ENCODE measurements at regions not wholly inside any gene's neighbourhood (a gene's known extent, or its start where the extent isn't known, plus 50 kb on each side); places are given as distances from the start of the nearest gene placed in this dataset.

DNA sequence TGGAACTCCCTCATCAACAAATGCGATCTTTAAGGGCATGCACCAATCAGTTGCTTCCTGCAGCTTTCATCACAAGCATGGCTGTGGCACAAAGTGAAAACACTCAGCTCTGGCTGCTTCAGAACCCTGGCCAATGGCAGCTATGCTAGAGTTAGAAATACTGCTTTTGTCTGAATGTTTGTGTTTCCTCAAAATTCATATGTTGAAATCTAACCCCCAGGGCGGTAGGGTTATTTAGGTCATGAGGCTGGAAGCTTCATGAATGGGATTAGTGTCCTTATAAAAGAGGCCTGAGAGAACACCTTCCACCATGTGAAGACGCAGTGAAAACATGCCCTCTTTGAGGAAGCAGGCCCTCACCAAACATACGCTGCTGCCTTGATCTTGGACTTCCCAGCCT is 453.9 kb downstream of the SNAPC1 start:
- TF ChIP-seq, protein P1, sequence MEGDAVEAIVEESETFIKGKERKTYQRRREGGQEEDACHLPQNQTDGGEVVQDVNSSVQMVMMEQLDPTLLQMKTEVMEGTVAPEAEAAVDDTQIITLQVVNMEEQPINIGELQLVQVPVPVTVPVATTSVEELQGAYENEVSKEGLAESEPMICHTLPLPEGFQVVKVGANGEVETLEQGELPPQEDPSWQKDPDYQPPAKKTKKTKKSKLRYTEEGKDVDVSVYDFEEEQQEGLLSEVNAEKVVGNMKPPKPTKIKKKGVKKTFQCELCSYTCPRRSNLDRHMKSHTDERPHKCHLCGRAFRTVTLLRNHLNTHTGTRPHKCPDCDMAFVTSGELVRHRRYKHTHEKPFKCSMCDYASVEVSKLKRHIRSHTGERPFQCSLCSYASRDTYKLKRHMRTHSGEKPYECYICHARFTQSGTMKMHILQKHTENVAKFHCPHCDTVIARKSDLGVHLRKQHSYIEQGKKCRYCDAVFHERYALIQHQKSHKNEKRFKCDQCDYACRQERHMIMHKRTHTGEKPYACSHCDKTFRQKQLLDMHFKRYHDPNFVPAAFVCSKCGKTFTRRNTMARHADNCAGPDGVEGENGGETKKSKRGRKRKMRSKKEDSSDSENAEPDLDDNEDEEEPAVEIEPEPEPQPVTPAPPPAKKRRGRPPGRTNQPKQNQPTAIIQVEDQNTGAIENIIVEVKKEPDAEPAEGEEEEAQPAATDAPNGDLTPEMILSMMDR (IDR thresholded peaks at IDR 0.05): no peak
- H3K27me3 Mint-ChIP-seq (ENCODE audit: low read depth, poor library complexity): no peaks in the 10 kb centered on the region
- no peaks in the 10 kb centered on the region for H3K9me3 Mint-ChIP-seq
- H3K4me3 Mint-ChIP-seq: no peak overlapping the region
- no peak for DNase-seq
- no peaks in the 10 kb centered on the region for H3K4me1 Mint-ChIP-seq
- H3K36me3 Mint-ChIP-seq (ENCODE audit: low read depth): no peaks in the 10 kb centered on the region
- no peak overlapping the region for H3K27ac Mint-ChIP-seq

DNA sequence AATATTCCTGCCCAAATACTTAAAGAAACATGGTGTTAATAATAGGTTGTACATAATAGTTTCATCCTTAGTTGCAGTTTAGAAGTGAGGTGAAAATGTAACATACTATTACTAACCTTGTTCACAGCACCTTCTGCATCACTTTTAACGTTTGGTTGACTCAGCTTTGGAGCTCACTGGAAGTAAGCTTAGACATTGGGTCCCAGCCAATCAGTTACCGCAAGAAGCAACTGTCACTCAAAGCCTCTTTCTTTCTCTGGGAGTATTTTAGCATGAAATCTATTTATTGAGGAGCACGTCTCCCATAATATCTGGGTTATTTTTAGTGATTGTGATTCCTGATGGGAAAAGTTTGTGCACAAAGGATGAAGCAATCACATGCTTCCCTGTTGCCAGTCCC is 472.6 kb downstream of the SNAPC1 start:
- TF ChIP-seq, protein P1 (IDR thresholded peaks at IDR 0.05): no peak
- H3K9me3 Mint-ChIP-seq: peaks cover 31% of the 10 kb centered on the region
- H3K4me1 Mint-ChIP-seq: no peaks in the 10 kb centered on the region
- no peak overlapping the region for H3K4me3 Mint-ChIP-seq
- H3K36me3 Mint-ChIP-seq (ENCODE audit: low read depth): peaks cover 6% of the 10 kb centered on the region
- H3K27me3 Mint-ChIP-seq (ENCODE audit: low read depth, poor library complexity): no peaks in the 10 kb centered on the region
- H3K27ac Mint-ChIP-seq: no peak overlapping the region
- no peak for DNase-seq

DNA sequence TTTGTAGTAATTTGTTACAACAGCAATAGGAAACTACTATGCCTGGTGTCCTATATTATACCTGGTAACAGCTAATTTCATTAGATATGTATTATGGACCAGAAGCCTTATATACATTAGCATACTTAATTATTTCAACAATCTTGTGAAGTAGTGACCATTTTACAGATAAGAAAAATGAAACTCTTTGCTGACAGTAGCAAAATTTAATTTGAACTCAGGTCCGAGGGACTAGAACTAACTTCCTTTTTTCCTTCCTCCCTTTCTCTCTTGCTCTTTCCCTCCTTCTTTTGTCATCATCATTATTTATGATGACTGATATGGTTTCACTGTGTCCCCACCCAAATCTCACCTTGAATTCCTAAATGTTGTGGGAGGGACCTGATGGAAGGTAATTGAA is 482.0 kb downstream of the SNAPC1 start:
- Mint-ChIP-seq H3K4me1 (no peaks in the 10 kb centered on the region), H3K4me3 (no peak overlapping the region), H3K36me3 (ENCODE audit: low read depth) (peaks cover 4% of the 10 kb centered on the region), H3K27ac (no peak overlapping the region), H3K9me3 (peaks cover 17% of the 10 kb centered on the region), H3K27me3 (ENCODE audit: low read depth, poor library complexity) (no peaks in the 10 kb centered on the region)
- TF ChIP-seq, protein P1 (IDR thresholded peaks at IDR 0.05): no peak
- no peak for DNase-seq

DNA sequence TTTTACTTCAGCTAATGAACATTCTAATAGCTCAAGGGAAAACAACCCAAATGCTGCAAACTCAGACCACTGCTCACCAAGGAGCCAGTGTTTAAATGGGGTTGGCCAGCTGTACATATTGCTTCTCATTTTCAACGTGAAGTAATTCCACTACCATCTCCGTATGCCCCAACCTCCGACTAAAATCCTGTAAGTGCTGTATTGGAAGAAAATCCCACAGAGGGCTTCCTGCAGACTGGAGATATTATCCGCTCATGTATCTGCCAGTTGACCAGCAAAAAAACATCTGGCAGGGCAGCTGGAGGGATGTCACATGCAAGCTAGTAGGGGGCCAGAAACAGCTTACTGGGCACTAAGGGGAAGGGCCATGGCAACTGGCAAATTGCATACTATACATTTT is 485.0 kb downstream of the SNAPC1 start:
- Mint-ChIP-seq H3K27ac (no peak overlapping the region), H3K36me3 (ENCODE audit: low read depth) (peaks cover 4% of the 10 kb centered on the region), H3K27me3 (ENCODE audit: low read depth, poor library complexity) (no peaks in the 10 kb centered on the region), H3K9me3 (peaks cover 14% of the 10 kb centered on the region), H3K4me1 (no peaks in the 10 kb centered on the region), H3K4me3 (no peak overlapping the region)
- no peak for DNase-seq
- TF ChIP-seq, protein P1 (IDR thresholded peaks at IDR 0.05): no peak

DNA sequence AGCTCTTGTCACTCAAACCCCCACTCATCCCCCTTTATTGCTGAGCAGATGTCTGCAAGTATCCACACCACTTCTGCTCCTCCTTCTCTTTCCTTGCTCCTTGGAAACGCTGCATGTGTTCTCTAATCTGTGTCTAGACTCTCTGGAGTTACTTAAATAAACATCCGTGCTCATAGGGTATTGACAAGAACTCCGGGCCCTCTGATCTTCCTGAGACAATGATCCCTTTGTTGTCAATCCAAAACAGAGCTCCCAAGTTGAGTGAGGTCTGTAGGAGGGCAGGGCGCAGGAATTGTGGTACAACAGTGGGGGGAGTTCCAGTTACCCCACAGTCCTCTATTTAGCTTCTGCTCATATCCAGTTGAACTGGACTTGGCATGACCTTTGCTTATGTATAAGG is 489.0 kb downstream of the SNAPC1 start:
- H3K4me1 Mint-ChIP-seq: no peaks in the 10 kb centered on the region
- H3K27me3 Mint-ChIP-seq (ENCODE audit: low read depth, poor library complexity): no peaks in the 10 kb centered on the region
- TF ChIP-seq, protein P1 (IDR thresholded peaks at IDR 0.05): no peak
- H3K36me3 Mint-ChIP-seq (ENCODE audit: low read depth): no peaks in the 10 kb centered on the region
- no peak overlapping the region for H3K27ac Mint-ChIP-seq
- no peak overlapping the region for H3K4me3 Mint-ChIP-seq
- DNase-seq: no peak
- no peaks in the 10 kb centered on the region for H3K9me3 Mint-ChIP-seq

DNA sequence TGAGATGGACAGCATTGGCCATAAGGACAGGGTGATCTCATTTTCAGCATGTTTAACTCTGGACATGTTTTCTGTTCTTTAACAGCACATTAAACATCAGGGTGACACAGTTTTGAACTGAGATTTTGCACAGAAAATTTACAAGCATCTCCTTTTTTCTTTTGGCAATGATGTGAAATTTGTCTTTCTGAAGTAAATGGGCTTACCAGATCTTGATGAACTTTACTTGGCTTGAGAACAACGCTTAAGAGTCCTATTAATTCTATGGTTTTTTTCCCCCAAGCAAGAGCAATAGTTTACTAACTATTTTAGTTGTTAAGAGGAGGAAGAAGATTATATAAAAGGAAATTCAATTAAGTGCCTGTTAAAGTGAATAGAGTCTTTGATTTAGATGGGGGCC is 491.0 kb downstream of the SNAPC1 start:
- TF ChIP-seq, protein P1 (IDR thresholded peaks at IDR 0.05): no peak
- H3K27ac Mint-ChIP-seq: no peak overlapping the region
- no peak for DNase-seq
- H3K4me1 Mint-ChIP-seq: no peaks in the 10 kb centered on the region
- H3K27me3 Mint-ChIP-seq (ENCODE audit: low read depth, poor library complexity): no peaks in the 10 kb centered on the region
- H3K4me3 Mint-ChIP-seq: no peak overlapping the region
- no peaks in the 10 kb centered on the region for H3K9me3 Mint-ChIP-seq
- no peaks in the 10 kb centered on the region for H3K36me3 Mint-ChIP-seq (ENCODE audit: low read depth)
